ENCODE measurements at regions not wholly inside any gene's neighbourhood (a gene's known extent, or its start where the extent isn't known, plus 50 kb on each side); places are given as distances from the start of the nearest gene placed in this dataset.

DNA sequence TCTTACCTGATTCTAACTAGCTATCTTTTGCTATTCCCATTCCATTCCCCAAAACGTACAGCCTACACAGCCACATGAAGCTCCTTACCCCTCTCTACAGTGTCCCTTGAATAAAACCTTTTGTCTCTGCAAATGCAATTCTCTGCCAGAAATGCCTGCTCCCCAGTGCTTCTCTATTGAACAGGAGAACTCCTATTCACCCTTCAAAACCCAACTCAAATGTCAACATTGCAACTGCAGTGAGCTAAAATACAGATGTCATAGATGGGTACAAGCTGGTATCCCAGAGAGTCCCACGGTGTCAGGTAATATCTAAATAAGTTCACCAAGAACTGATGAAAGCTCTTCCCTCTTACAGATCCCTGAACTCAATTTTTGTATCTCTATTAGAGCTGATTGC, 421.7 kb downstream of the INSC start:
- TF ChIP-seq, protein P1, sequence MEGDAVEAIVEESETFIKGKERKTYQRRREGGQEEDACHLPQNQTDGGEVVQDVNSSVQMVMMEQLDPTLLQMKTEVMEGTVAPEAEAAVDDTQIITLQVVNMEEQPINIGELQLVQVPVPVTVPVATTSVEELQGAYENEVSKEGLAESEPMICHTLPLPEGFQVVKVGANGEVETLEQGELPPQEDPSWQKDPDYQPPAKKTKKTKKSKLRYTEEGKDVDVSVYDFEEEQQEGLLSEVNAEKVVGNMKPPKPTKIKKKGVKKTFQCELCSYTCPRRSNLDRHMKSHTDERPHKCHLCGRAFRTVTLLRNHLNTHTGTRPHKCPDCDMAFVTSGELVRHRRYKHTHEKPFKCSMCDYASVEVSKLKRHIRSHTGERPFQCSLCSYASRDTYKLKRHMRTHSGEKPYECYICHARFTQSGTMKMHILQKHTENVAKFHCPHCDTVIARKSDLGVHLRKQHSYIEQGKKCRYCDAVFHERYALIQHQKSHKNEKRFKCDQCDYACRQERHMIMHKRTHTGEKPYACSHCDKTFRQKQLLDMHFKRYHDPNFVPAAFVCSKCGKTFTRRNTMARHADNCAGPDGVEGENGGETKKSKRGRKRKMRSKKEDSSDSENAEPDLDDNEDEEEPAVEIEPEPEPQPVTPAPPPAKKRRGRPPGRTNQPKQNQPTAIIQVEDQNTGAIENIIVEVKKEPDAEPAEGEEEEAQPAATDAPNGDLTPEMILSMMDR (IDR thresholded peaks at IDR 0.05) = no peak
- TF ChIP-seq POLR2A (IDR thresholded peaks at IDR 0.05) = no peak
